ENCODE measurements at regions not wholly inside any gene's neighbourhood (a gene's known extent, or its start where the extent isn't known, plus 50 kb on each side); places are given as distances from the start of the nearest gene placed in this dataset.

GRCh38 chr9:12502520-12502919, 190.7 kb upstream of the TYRP1 start:
- Histone ChIP-seq H3K9me3 (ENCODE audit: control insufficient read depth in 2 of 2, low read length in 2 of 2) (no peaks in the 10 kb centered on the region), H3K27ac (ENCODE audit: low read length) (no peak overlapping the region), H3K36me3 (ENCODE audit: control insufficient read depth in 2 of 2, insufficient read depth in 2 of 2, low read length in 2 of 2) (no peaks in the 10 kb centered on the region), H3K9ac (ENCODE audit: low read length in 2 of 2) (no peak overlapping the region), H3K27me3 (ENCODE audit: control insufficient read depth in 1 of 2, insufficient read depth in 2 of 2, low read length in 2 of 2) (no peaks in the 10 kb centered on the region), H3K4me3 (ENCODE audit: low read length in 2 of 2) (no peak overlapping the region), H3K4me1 (ENCODE audit: control insufficient read depth, insufficient read depth, low read length) (no peaks in the 10 kb centered on the region)

- Histone ChIP-seq H3K9me3 (ENCODE audit: control insufficient read depth in 2 of 2, low read length in 2 of 2) (no peaks in the 10 kb centered on the region), H3K9ac (ENCODE audit: low read length in 2 of 2) (no peak overlapping the region), H3K27ac (ENCODE audit: low read length) (no peak overlapping the region), H3K27me3 (ENCODE audit: control insufficient read depth in 1 of 2, insufficient read depth in 2 of 2, low read length in 2 of 2) (no peaks in the 10 kb centered on the region), H3K36me3 (ENCODE audit: control insufficient read depth in 2 of 2, insufficient read depth in 2 of 2, low read length in 2 of 2) (no peaks in the 10 kb centered on the region), H3K4me3 (ENCODE audit: low read length in 2 of 2) (no peak overlapping the region), H3K4me1 (ENCODE audit: control insufficient read depth, insufficient read depth, low read length) (no peaks in the 10 kb centered on the region)
Measured at GRCh38 chr9:12503606-12504122, 189.5 kb upstream of the TYRP1 start.

DNA sequence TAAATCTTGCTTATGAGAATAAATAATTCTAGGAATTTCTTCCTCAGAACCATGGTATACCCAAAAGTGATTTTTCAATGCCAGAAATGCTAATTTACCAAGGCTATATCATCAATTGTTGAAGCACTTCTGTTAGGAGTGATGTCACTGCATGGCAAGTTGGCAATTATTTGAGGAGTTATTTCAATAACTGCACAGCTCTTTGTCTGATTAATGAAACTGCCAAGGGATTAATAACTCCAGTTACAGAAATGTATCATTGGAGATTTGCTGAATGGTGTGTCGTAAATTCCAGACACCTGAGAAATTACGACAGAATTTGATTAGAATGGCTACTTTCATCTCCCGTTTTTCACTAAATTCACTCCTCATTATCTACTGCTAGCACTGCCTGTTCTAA, 182.6 kb upstream of the TYRP1 start:
- Histone ChIP-seq H3K9me3 (ENCODE audit: control insufficient read depth in 2 of 2, low read length in 2 of 2) (no peaks in the 10 kb centered on the region), H3K4me3 (ENCODE audit: low read length in 2 of 2) (no peak overlapping the region), H3K4me1 (ENCODE audit: control insufficient read depth, insufficient read depth, low read length) (no peaks in the 10 kb centered on the region), H3K9ac (ENCODE audit: low read length in 2 of 2) (no peak overlapping the region), H3K27me3 (ENCODE audit: control insufficient read depth in 1 of 2, insufficient read depth in 2 of 2, low read length in 2 of 2) (no peaks in the 10 kb centered on the region), H3K36me3 (ENCODE audit: control insufficient read depth in 2 of 2, insufficient read depth in 2 of 2, low read length in 2 of 2) (no peaks in the 10 kb centered on the region), H3K27ac (ENCODE audit: low read length) (no peak overlapping the region)

DNA sequence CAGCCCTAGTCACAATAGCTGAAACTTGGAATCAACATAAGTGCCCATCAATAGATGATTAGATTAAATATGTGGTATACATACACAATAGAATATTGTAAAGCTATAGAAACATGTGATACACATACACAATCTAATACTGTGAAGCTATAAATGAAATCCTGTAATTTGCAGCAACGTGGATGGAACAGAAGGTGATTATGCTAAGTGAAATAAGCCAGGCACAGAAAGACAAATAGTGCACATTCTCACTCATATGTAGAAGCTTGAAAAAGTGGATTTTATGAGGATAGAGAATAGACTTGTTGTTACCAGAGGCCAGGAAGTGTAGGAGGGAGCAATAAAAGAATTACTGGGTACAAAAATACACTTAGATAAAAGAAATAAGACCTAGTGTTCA, 181.5 kb upstream of the TYRP1 start:
- Histone ChIP-seq H3K9ac (ENCODE audit: low read length in 2 of 2) (no peak overlapping the region), H3K27ac (ENCODE audit: low read length) (no peak overlapping the region), H3K9me3 (ENCODE audit: control insufficient read depth in 2 of 2, low read length in 2 of 2) (no peaks in the 10 kb centered on the region), H3K27me3 (ENCODE audit: control insufficient read depth in 1 of 2, insufficient read depth in 2 of 2, low read length in 2 of 2) (no peaks in the 10 kb centered on the region), H3K4me1 (ENCODE audit: control insufficient read depth, insufficient read depth, low read length) (no peaks in the 10 kb centered on the region), H3K4me3 (ENCODE audit: low read length in 2 of 2) (no peak overlapping the region), H3K36me3 (ENCODE audit: control insufficient read depth in 2 of 2, insufficient read depth in 2 of 2, low read length in 2 of 2) (no peaks in the 10 kb centered on the region)

DNA sequence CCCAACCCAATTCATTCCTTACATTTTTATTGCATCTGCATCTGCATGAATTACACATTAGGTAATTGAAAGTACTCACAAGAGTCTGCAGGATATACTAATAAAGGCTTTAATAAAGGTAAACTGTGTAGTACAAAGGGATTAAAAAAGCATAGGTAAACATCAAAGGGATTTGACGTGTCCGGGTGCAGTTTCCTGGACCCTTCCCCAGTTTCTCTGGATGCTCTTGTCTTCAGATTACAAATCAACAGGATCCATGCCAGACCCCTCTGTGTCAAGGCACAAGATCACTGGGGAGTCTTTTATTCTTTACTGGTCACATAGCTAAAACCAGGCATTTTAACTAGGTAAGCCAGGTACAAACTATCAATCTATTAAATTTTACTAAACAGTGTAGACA, 177.2 kb upstream of the TYRP1 start:
- Histone ChIP-seq H3K36me3 (ENCODE audit: control insufficient read depth in 2 of 2, insufficient read depth in 2 of 2, low read length in 2 of 2) (no peaks in the 10 kb centered on the region), H3K9me3 (ENCODE audit: control insufficient read depth in 2 of 2, low read length in 2 of 2) (no peaks in the 10 kb centered on the region), H3K27ac (ENCODE audit: low read length) (no peak overlapping the region), H3K4me1 (ENCODE audit: control insufficient read depth, insufficient read depth, low read length) (no peaks in the 10 kb centered on the region), H3K4me3 (ENCODE audit: low read length in 2 of 2) (no peak overlapping the region), H3K9ac (ENCODE audit: low read length in 2 of 2) (no peak overlapping the region), H3K27me3 (ENCODE audit: control insufficient read depth in 1 of 2, insufficient read depth in 2 of 2, low read length in 2 of 2) (no peaks in the 10 kb centered on the region)

GRCh38 chr9:12516573-12516972, 176.6 kb upstream of the TYRP1 start:
- H3K9me3 ChIP-seq (ENCODE audit: control insufficient read depth in 2 of 2, low read length in 2 of 2) = no peaks in the 10 kb centered on the region
- no peak overlapping the region for H3K4me3 ChIP-seq (ENCODE audit: low read length in 2 of 2)
- no peak overlapping the region for H3K9ac ChIP-seq (ENCODE audit: low read length in 2 of 2)
- H3K4me1 ChIP-seq (ENCODE audit: control insufficient read depth, insufficient read depth, low read length) = no peaks in the 10 kb centered on the region
- no peaks in the 10 kb centered on the region for H3K27me3 ChIP-seq (ENCODE audit: control insufficient read depth in 1 of 2, insufficient read depth in 2 of 2, low read length in 2 of 2)
- no peak overlapping the region for H3K27ac ChIP-seq (ENCODE audit: low read length)
- H3K36me3 ChIP-seq (ENCODE audit: control insufficient read depth in 2 of 2, insufficient read depth in 2 of 2, low read length in 2 of 2) = no peaks in the 10 kb centered on the region

- Histone ChIP-seq H3K4me1 (ENCODE audit: control insufficient read depth, insufficient read depth, low read length) (no peaks in the 10 kb centered on the region), H3K27ac (ENCODE audit: low read length) (no peak overlapping the region), H3K27me3 (ENCODE audit: control insufficient read depth in 1 of 2, insufficient read depth in 2 of 2, low read length in 2 of 2) (no peaks in the 10 kb centered on the region), H3K36me3 (ENCODE audit: control insufficient read depth in 2 of 2, insufficient read depth in 2 of 2, low read length in 2 of 2) (no peaks in the 10 kb centered on the region), H3K9ac (ENCODE audit: low read length in 2 of 2) (no peak overlapping the region), H3K9me3 (ENCODE audit: control insufficient read depth in 2 of 2, low read length in 2 of 2) (no peaks in the 10 kb centered on the region), H3K4me3 (ENCODE audit: low read length in 2 of 2) (no peak overlapping the region)
Measured at GRCh38 chr9:12538842-12539579, 154.2 kb upstream of the TYRP1 start.

- H3K4me1 ChIP-seq (ENCODE audit: control insufficient read depth, insufficient read depth, low read length) = no peaks in the 10 kb centered on the region
Measured at GRCh38 chr9:12539580-12539975, 153.6 kb upstream of the TYRP1 start.

GRCh38 chr9:12544700-12545099, 148.5 kb upstream of the TYRP1 start:
- H3K4me1 ChIP-seq (ENCODE audit: control insufficient read depth, insufficient read depth, low read length) = no peaks in the 10 kb centered on the region
- H3K9me3 ChIP-seq (ENCODE audit: control insufficient read depth in 2 of 2, low read length in 2 of 2) = no peaks in the 10 kb centered on the region
- no peak overlapping the region for H3K9ac ChIP-seq (ENCODE audit: low read length in 2 of 2)
- H3K4me3 ChIP-seq (ENCODE audit: low read length in 2 of 2) = no peak overlapping the region
- no peak overlapping the region for H3K27ac ChIP-seq (ENCODE audit: low read length)
- no peaks in the 10 kb centered on the region for H3K27me3 ChIP-seq (ENCODE audit: control insufficient read depth in 1 of 2, insufficient read depth in 2 of 2, low read length in 2 of 2)
- no peaks in the 10 kb centered on the region for H3K36me3 ChIP-seq (ENCODE audit: control insufficient read depth in 2 of 2, insufficient read depth in 2 of 2, low read length in 2 of 2)

More at GRCh38 chr9:12539580-12539975, 153.6 kb upstream of the TYRP1 start:
- H3K36me3 ChIP-seq (ENCODE audit: control insufficient read depth in 2 of 2, insufficient read depth in 2 of 2, low read length in 2 of 2) = no peaks in the 10 kb centered on the region
- H3K9me3 ChIP-seq (ENCODE audit: control insufficient read depth in 2 of 2, low read length in 2 of 2) = no peaks in the 10 kb centered on the region
- H3K4me3 ChIP-seq (ENCODE audit: low read length in 2 of 2) = no peak overlapping the region
- H3K27ac ChIP-seq (ENCODE audit: low read length) = no peak overlapping the region
- H3K27me3 ChIP-seq (ENCODE audit: control insufficient read depth in 1 of 2, insufficient read depth in 2 of 2, low read length in 2 of 2) = no peaks in the 10 kb centered on the region
- H3K9ac ChIP-seq (ENCODE audit: low read length in 2 of 2) = no peak overlapping the region

DNA sequence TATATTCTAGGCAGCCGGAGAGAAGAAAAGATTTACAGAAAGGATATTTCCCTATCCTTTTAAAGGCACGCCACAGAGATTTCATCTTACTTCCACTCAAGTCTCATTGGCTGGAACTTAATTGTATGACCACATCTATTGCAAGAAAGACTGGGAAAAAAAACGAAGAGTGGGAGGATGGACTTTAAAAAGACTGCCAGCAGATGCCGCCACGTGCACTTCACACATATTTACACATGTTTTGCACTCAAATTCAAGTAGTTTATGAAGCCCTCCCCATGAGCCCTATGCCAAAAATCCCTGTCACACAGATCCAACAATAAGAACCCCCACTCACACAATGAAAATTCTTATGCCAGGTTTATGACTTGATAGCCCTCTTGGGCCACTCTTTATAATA, 138.5 kb upstream of the TYRP1 start:
- H3K4me3 ChIP-seq (ENCODE audit: low read length in 2 of 2) = no peak overlapping the region
- no peak overlapping the region for H3K27ac ChIP-seq (ENCODE audit: low read length)
- H3K4me1 ChIP-seq (ENCODE audit: control insufficient read depth, insufficient read depth, low read length) = no peaks in the 10 kb centered on the region
- H3K9me3 ChIP-seq (ENCODE audit: control insufficient read depth in 2 of 2, low read length in 2 of 2) = peaks cover 0 to 3% of the 10 kb centered on the region in 2 donors
- H3K27me3 ChIP-seq (ENCODE audit: control insufficient read depth in 1 of 2, insufficient read depth in 2 of 2, low read length in 2 of 2) = no peaks in the 10 kb centered on the region
- H3K36me3 ChIP-seq (ENCODE audit: control insufficient read depth in 2 of 2, insufficient read depth in 2 of 2, low read length in 2 of 2) = no peaks in the 10 kb centered on the region
- H3K9ac ChIP-seq (ENCODE audit: low read length in 2 of 2) = no peak overlapping the region

DNA sequence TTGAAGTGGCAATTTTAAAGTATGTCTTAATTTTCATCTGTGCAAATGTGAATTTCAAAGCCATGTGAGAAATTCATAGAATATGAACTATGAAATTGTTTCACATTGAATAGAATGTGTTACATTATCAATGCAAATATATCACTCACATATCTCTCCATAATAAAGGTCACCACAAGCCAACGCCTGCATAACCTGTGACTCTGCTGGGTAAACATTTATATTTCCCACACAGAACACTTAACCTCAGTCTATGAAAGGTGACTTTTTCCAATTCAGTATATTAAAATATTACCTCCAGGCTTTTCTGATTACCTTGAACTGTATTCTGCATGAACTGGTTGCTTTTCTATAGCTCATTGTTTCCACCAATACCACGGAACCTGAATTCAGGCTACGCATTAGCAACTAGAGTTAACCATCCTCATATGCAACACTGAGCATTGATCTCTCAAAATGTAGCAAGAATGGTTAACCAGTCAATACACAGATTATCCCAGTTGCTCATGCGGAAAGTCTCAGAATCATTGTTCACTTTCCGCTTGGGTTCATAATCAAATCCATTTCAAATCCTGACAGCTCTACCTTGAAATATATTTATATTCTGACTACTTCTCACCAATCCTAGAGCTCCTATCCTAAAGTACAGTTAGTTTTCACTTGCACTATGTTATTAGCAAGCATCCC, 126.6 kb upstream of the TYRP1 start:
- H3K4me1 ChIP-seq (ENCODE audit: control insufficient read depth, insufficient read depth, low read length) = no peaks in the 10 kb centered on the region
- no peaks in the 10 kb centered on the region for H3K36me3 ChIP-seq (ENCODE audit: control insufficient read depth in 2 of 2, insufficient read depth in 2 of 2, low read length in 2 of 2)
- H3K4me3 ChIP-seq (ENCODE audit: low read length in 2 of 2) = no peak overlapping the region
- no peaks in the 10 kb centered on the region for H3K9me3 ChIP-seq (ENCODE audit: control insufficient read depth in 2 of 2, low read length in 2 of 2)
- no peaks in the 10 kb centered on the region for H3K27me3 ChIP-seq (ENCODE audit: control insufficient read depth in 1 of 2, insufficient read depth in 2 of 2, low read length in 2 of 2)
- H3K9ac ChIP-seq (ENCODE audit: low read length in 2 of 2) = no peak overlapping the region
- no peak overlapping the region for H3K27ac ChIP-seq (ENCODE audit: low read length)

All from stomach smooth muscle (tissue), 2 donors.